Sigmoid colon (tissue), 6 donors: ENCODE measurements at regions not wholly inside any gene's neighbourhood (a gene's known extent, or its start where the extent isn't known, plus 50 kb on each side); places are given as distances from the start of the nearest gene placed in this dataset.

Source experiments
- DNase-seq: peaks from one replicate; pipeline ENCODE4 v3.0.0-alpha.2; 2019
- H3K27ac ChIP-seq, 4 donors: fragments of 200-600 bp; sonication (generic); one replicate each; pipeline ENCODE4 v1.5.1; 2016 to 2019; ENCODE audit warnings: mild to moderate bottlenecking in 1 of 4
- H3K27me3 ChIP-seq, 3 donors: fragments of 200-600 bp; sonication (generic); one replicate each; pipeline ENCODE4 v1.5.1; 2019; ENCODE audit warnings: mild to moderate bottlenecking in 1 of 3
- H3K36me3 ChIP-seq, 4 donors: fragments of 200-600 bp; sonication (generic); one replicate each; pipeline ENCODE4 v1.5.1; 2016 to 2019
- H3K4me1 ChIP-seq, 4 donors: fragments of 200-600 bp; sonication (generic); one replicate each; pipeline ENCODE4 v1.5.1; 2017 to 2019
- H3K4me3 ChIP-seq, 4 donors: fragments of 200-600 bp; sonication (generic); one replicate each; pipeline ENCODE4 v1.5.1; 2017 to 2019; ENCODE audit warnings: mild to moderate bottlenecking in 2 of 4, moderate library complexity in 1 of 4
- H3K9me3 ChIP-seq, 4 donors: fragments of 200-600 bp in 3 of 4; sonication (generic) in 3 of 4; one replicate each; pipeline versions ENCODE4 v1.5.1 to v1.6.1; 2013 to 2019
- CTCF ChIP-seq, 4 experiments: fragments of 450-650 bp in 3 of 4; fragments of 200-600 bp in 1 of 4; IDR thresholded peaks; one replicate each; pipeline ENCODE4 v1.5.1; 2016 to 2019; ENCODE audit warnings: antibody characterized with exemption in 4 of 4, mild to moderate bottlenecking in 3 of 4, moderate library complexity in 2 of 4
- EP300 ChIP-seq, 4 donors: sonication (generic); formaldehyde crosslinking; IDR thresholded peaks; one replicate each; pipeline ENCODE4 v1.6.1; 2017; ENCODE audit warnings: antibody characterized with exemption in 4 of 4
- POLR2A ChIP-seq, 2 donors: fragments of 450-650 bp; IDR thresholded peaks; one replicate each; pipeline ENCODE4 v1.6.1; 2016; ENCODE audit warnings: antibody characterized with exemption in 2 of 2, mild to moderate bottlenecking in 2 of 2, moderate library complexity in 2 of 2
- POLR2AphosphoS5 ChIP-seq, 4 donors: sonication (generic); formaldehyde crosslinking; IDR thresholded peaks; one replicate each; pipeline ENCODE4 v1.6.1; 2017; ENCODE audit warnings: antibody characterized with exemption in 4 of 4
- WGBS, 2 donors: extraction: QIAGEN DNeasy Blood & Tissue Kit; methylation state at CpG; one replicate each; pipeline ENCODE4 v1.1.7; 2013; 5-methylcytosine and 5-hydroxymethylcytosine counted together
- intact Hi-C: fragments of 100-400 bp; cut with DNase I; formaldehyde crosslinking; loops from one replicate; pipeline ENCODE4 v1.15.1; 2023
- donor health status: healthy with polysubstance abuse.
- donor health status: healthy.

- H3K4me1 ChIP-seq = no peaks in the 10 kb centered on the region
- H3K4me3 ChIP-seq = no peak overlapping the region
- H3K27me3 ChIP-seq = no peaks in the 10 kb centered on the region
- H3K36me3 ChIP-seq = no peaks in the 10 kb centered on the region
- no peaks in the 10 kb centered on the region for H3K9me3 ChIP-seq
- DNase-seq = no peak
- H3K27ac ChIP-seq = no peak overlapping the region
- intact Hi-C loops = no loop called here
- no peak for TF ChIP-seq CTCF (IDR thresholded peaks at IDR 0.05)
- TF ChIP-seq POLR2AphosphoS5 (IDR thresholded peaks at IDR 0.05) = no peak
- no peak for TF ChIP-seq EP300 (IDR thresholded peaks at IDR 0.05)
- no peak for TF ChIP-seq POLR2A (IDR thresholded peaks at IDR 0.05)
These were observed 58.6 kb downstream of the MAGEA10 start for GRCh38 chrX:152079768-152080167.

- no peaks in the 10 kb centered on the region for H3K36me3 ChIP-seq
- WGBS, 2 donors = 91 to 92% methylated on average over 1 of the region's 1 CpG
These were observed 64.2 kb downstream of the MAGEA10 start for GRCh38 chrX:152074163-152074562.

GRCh38 chrX:152072236-152072635 lies 66.1 kb downstream of the MAGEA10 start:
- Histone ChIP-seq H3K4me1 (no peaks in the 10 kb centered on the region), H3K27me3 (no peaks in the 10 kb centered on the region), H3K9me3 (no peaks in the 10 kb centered on the region), H3K36me3 (no peaks in the 10 kb centered on the region), H3K27ac (no peak overlapping the region), H3K4me3 (no peak overlapping the region)
- intact Hi-C loops = no loop called here
- DNase-seq = no peak
- TF ChIP-seq EP300 (IDR thresholded peaks at IDR 0.05) (no peak), POLR2A (IDR thresholded peaks at IDR 0.05) (no peak), POLR2AphosphoS5 (IDR thresholded peaks at IDR 0.05) (no peak), CTCF (IDR thresholded peaks at IDR 0.05) (no peak)
- WGBS, 2 donors = 53 to 64% methylated on average over 4 of the region's 4 CpGs

More at GRCh38 chrX:152074163-152074562, 64.2 kb downstream of the MAGEA10 start:
- intact Hi-C loops = no loop called here
- TF ChIP-seq CTCF (IDR thresholded peaks at IDR 0.05) = no peak
- TF ChIP-seq EP300 (IDR thresholded peaks at IDR 0.05) = no peak
- TF ChIP-seq POLR2AphosphoS5 (IDR thresholded peaks at IDR 0.05) = no peak
- H3K4me1 ChIP-seq = no peaks in the 10 kb centered on the region
- no peak overlapping the region for H3K4me3 ChIP-seq
- H3K9me3 ChIP-seq = no peaks in the 10 kb centered on the region
- no peak overlapping the region for H3K27ac ChIP-seq
- H3K27me3 ChIP-seq = no peaks in the 10 kb centered on the region
- DNase-seq = no peak

- no peak overlapping the region for H3K4me3 ChIP-seq
- intact Hi-C loops = no loop called here
- no peak overlapping the region for H3K27ac ChIP-seq
- no peak for TF ChIP-seq POLR2A (IDR thresholded peaks at IDR 0.05)
- TF ChIP-seq POLR2AphosphoS5 (IDR thresholded peaks at IDR 0.05) = no peak
- TF ChIP-seq EP300 (IDR thresholded peaks at IDR 0.05) = no peak
- TF ChIP-seq CTCF (IDR thresholded peaks at IDR 0.05) = no peak
- H3K4me1 ChIP-seq = no peaks in the 10 kb centered on the region
- H3K36me3 ChIP-seq = no peaks in the 10 kb centered on the region
- no peaks in the 10 kb centered on the region for H3K9me3 ChIP-seq
- no peak for DNase-seq
- no peaks in the 10 kb centered on the region for H3K27me3 ChIP-seq
- WGBS, 2 donors = 80 to 87% methylated on average over 2 of the region's 2 CpGs
These were observed 68.2 kb downstream of the MAGEA10 start for GRCh38 chrX:152070144-152070543.

GRCh38 chrX:152061557-152061956 lies 76.8 kb downstream of the MAGEA10 start:
- Histone ChIP-seq H3K36me3 (no peaks in the 10 kb centered on the region), H3K27me3 (no peaks in the 10 kb centered on the region), H3K4me1 (no peaks in the 10 kb centered on the region), H3K27ac (no peak overlapping the region), H3K9me3 (no peaks in the 10 kb centered on the region), H3K4me3 (no peak overlapping the region)
- TF ChIP-seq POLR2AphosphoS5 (IDR thresholded peaks at IDR 0.05) (no peak), POLR2A (IDR thresholded peaks at IDR 0.05) (no peak), EP300 (IDR thresholded peaks at IDR 0.05) (no peak), CTCF (IDR thresholded peaks at IDR 0.05) (no peak)
- intact Hi-C loops = no loop called here
- no peak for DNase-seq
